Skeletal muscle cell (primary cell): ENCODE measurements at regions not wholly inside any gene's neighbourhood (a gene's known extent, or its start where the extent isn't known, plus 50 kb on each side); places are given as distances from the start of the nearest gene placed in this dataset.

ENCODE experiments used
- DNase-seq: peaks from one replicate; pipeline ENCODE4 v3.0.0-alpha.2; 2010; ENCODE audit warnings: low read depth
- H3K4me3 ChIP-seq: 2 replicates; pipeline ENCODE4 v1.5.1; 2011; ENCODE audit warnings: low read depth, mild to moderate bottlenecking, control low read depth, low read length, moderate library complexity

DNA sequence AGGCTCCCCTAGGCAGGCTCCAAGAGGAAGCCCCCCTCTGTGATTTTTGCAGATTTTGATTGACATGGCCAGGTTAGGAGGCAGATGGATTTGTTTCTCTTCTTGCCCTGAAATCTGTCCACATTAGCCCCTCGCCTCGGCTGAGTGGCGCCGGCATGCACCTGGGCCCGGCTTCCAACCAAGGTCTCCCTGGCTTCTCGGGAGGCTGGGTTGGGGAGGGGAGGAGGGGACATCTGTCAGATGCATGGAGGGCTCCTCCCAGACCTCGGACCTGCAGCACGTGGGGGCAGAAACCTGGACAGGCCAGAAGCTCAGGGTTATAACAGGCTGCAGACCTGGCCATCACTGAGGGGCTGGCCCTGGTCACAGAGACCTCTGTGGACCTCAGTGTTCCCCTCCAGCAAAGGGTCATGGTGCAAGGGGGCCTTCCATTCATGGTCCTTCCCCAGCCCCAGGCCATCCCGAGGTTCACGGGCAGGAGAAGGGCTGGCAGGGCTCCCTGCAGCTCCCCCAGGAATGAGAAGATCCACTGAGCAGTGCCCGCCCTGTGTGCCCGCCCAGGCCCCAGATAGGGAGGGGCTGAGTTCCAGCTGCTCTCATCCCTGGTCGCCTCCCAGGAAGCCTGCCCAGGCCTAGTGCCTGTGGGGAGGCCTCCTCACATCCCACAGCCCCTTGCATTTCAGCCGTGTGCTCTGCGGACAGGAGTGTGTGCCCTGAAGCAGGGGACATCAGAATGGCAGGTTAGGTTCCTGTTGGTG is 747.8 kb downstream of the BRD1 start:
- DNase-seq, result no peak
- no peak overlapping the region for H3K4me3 ChIP-seq

DNA sequence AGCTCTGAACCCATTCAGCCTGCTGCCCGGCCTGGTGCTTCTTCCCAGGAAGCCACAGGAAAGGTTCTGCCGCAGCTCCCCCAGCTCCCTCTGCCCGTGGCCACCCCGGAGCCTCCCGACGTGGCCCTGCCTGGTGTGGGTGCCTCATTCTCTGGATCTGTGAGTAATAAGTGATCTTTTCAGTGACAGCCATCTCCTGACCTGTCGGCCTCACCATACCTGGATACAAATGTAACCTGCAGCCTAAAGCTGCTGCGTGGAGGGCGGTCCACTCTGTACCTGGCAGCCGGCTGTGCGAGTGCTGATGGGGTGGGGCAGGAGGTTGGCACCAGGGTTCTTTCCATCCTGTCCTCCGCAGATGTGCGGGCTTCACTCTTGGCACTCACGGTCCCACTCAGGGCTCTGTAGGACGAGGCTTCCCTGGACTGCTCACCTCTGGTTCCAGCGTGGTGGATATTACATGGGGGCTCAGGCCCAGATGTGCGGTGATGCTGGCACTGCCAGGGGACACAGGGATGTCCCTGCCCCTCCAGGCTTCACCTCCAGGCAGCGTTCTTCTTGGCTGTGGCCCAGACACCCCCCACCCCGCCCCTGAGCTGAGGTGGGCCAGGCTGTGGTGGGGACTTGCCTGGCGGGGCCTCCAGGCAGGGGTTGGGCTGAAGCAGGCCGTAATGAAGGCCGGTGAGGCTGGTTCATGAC is 748.5 kb downstream of the BRD1 start:
- no peak overlapping the region for H3K4me3 ChIP-seq
- no peak for DNase-seq

DNA sequence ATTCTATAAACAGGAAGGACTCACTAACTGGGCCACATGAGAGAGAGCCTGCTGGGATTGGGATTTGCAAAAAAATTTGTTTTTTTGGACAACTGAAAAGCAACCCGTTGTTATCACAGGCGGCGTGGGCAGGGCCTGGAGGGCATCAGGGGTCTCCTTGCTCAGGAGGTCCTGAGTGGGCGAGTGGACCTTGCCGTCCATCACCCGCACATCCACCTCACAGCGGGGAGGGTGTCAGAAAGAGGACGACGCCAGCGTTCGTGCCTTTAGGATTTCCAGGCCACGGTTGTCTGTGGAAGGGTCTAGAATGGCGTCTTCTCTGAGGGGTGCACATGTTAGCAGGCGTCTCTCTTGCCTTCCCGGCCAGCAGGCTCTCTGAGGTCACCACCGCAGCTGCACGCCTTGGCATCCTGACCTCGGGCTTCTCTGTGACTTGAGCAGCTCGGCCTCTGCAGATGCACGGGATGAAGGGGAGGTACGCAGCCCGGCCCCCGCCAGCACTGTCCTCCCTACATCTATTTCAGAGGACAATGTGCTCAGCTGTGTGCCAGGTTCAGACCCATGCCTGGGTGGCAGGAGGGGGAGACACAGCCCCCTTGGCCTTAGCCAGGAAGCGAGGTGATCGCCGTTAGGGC is 749.5 kb downstream of the BRD1 start:
- no peak overlapping the region for H3K4me3 ChIP-seq
- no peak for DNase-seq

DNA sequence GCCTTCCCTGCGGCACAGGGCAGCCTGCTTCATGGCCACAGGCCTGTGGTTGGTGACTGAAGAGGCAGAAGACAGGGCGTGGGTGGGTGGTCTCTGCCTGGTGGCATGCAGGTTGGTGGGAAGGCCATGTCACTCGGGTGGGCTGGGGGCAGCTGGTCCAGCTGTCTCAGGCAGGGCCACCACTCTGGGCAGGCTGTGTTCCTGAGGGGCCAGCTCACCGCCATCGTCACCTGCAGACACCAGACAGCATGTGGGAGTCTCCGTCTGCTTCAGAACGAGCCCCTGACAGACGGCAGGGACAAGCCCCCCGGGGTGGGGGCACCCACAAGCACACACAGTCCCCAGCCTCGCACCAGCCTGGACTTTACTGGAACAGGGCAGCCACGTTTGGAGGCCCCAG is 750.1 kb downstream of the BRD1 start:
- H3K4me3 ChIP-seq, result no peak overlapping the region
- no peak for DNase-seq

DNA sequence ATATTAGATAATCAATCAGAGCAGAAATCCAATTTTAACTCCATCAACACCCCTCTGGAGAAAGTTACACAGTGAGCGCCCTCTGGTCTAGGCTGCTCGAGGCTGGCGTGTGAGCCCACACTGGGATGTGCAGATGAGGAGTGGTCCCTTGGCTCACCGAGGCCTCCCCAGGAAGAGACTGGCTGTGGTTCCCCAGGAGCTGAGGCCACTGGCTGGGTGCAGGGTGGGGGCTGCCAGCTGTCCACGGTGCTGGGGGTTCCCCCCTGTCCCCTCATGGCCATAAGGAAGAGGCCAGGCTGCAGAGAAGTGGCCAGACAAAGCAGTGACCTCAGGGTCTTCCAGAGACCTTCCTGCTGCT is 750.7 kb downstream of the BRD1 start:
- H3K4me3 ChIP-seq, result no peak overlapping the region
- no peak for DNase-seq

DNA sequence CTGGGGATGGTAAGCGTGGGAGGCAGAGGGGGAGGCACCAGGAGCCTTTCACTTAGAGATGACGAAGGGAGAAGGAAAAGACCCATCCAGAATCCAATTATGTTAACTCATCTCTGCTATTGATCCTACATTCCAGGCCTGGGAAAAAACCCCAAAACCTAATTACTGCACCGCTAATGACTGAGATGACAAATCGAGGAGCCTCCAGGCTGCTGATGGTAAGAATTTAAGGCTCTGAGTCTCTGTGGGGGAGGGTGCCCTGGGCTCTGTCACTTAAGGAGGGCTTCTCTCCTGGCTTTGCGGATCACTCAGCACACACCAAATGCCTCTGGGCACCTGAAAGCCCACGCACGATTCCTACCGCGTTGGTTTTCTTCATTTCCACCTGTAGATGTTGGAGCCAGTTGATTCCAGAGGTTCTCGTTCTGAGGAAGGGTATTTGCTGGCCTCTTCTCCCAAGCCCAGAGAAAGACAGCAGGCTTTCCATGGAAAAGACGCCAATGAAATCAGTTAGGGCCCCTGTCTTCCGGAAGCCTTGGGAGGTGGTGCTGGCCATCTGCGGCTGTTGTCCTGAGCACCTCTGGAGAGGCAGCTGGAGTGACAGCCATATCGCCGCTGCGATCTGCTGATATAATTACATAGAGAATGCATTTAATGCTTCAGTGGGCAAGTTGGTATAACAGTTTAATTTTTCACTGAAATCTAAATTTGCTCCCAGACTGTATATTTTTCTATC is 751.2 kb downstream of the BRD1 start:
- no peak overlapping the region for H3K4me3 ChIP-seq
- DNase-seq, result no peak

DNA sequence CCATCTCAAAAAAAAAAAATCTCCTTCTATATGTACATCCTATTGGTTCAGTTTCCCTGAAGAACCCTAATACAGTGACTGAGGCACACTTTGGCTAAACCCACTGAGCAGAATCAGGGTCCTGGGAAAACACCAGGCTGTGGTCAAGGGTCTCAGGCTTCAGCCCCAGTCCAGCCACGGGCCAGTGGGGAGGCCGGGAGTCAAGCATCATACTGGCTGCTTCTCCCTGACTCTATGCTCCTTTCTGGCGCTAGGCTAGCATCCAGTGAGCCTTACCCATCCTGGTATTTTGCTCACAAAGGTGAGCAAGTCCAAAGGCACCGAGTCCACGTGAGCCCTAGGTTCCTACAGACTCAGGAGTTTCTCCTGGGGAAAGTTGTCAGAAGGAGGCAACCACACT is 752.5 kb downstream of the BRD1 start:
- no peak overlapping the region for H3K4me3 ChIP-seq
- no peak for DNase-seq

DNA sequence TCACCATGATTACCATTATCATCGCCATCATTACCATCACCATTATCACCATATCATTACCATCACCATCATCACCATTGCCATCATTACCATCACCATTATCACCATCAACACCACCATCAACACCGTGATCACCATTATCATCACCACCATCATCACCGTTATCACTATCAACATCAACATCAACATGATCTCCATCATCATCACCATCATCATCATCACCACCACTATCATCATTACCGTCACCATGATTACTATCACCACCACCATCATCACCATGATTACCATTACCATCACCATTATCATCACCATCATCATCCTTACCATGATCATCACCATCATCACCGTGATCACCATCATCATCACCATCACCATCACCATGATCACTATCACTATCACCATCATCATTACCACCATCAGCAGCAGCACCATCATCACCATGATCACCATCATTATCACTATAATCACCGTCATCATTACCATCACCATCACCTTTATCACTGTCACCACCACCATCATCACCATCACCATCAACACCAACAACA is 753.7 kb downstream of the BRD1 start:
- no peak overlapping the region for H3K4me3 ChIP-seq
- no peak for DNase-seq

DNA sequence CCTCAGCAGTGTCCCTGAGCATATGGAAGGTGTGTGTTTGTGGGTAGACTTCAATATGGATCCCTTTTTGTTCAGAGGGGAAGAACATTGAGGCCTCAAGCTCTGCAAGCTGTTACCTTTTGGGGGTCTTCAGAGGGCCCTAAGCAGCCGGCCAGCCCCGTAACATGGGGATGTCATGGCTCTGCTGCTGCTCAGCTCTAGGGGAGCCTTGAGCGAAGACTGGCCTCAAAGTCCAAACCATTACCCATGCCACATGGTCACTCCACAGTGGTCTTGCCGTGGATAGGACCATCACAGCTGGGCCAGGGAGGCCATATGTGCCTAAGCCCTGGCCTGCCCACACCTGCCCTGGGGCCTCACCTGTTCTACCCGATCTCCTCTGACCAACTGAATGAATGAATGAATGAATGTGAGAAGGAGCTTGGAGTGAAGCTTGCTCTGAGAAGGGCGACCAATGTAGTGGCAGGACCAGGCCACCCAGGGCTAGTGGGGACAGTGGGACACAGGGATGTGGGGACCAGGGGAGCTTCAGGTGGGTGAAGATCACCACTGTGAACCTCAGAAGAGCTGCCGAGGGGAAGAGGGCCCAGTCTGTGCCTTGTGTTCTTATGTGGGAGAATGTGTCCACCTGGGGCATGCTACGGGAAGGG is 754.6 kb downstream of the BRD1 start:
- no peak for DNase-seq
- H3K4me3 ChIP-seq, result no peak overlapping the region

DNA sequence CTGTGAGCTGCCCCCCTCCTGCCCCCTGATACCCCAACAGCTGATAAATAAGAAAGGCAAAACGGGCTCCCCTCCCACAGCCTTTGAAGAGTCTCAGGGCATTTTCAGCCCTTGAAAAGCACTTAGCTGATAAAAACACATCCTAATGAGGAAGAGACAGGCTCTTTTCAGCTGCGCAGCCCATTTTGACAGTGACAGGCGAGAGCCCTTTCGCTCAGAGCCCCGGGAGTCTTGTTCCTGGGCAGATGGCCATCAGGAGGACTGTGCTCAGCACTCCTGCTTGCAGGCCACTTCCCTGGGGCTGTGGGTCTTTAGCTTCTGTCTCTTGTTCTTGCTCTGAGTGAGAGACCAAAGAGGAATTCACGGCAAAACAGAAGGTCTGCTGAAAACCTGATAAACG is 757.2 kb downstream of the BRD1 start:
- H3K4me3 ChIP-seq, result no peak overlapping the region
- no peak for DNase-seq

DNA sequence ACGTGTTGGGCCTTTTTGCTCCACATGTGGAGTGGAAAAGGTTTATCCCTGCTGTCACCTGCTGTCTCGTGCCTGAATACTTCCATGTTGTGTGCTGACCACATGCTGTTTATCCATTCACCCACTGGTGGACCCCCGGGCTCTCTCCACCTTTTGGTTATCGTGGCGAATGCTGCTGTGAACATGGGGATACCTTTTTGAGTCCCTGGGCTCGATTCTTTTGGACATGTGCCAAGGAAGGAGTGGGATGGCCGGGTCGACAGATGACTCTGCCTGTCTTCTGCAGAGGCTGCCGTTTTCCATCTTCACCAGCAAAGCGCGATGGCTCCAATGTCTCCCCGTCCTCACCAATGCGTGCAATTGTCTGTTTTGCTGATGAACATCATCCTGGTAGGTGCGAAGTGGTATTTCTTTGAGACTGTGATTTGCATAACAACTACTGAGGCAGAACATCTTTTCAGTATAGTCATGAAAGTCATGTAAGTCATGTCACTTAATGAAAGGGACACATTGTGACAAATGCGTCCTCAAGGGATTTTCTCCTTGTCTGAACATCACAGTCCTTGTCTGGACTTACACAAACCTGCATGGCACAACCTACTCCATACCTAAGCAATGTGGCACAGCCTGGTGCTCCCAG is 758.7 kb downstream of the BRD1 start:
- no peak for DNase-seq
- no peak overlapping the region for H3K4me3 ChIP-seq

DNA sequence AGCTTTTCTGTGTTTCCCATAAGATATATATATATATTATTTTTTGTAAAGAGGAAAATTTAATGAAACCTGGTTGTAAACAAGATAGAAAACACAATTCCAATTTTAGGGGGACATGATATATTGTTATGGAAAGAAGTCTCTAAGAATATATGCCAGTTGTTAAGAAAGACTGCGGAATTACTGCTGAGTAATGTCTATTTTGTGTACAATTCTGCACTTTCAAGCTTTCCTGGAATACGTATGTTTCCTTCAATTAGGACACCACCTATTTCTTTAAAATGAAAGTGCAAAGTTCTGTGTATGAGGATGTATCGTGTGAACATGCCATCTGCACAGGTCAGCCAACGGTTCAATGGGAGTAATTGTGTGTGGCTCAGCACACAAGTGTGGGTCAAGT is 760.2 kb downstream of the BRD1 start:
- no peak for DNase-seq
- H3K4me3 ChIP-seq, result no peak overlapping the region

DNA sequence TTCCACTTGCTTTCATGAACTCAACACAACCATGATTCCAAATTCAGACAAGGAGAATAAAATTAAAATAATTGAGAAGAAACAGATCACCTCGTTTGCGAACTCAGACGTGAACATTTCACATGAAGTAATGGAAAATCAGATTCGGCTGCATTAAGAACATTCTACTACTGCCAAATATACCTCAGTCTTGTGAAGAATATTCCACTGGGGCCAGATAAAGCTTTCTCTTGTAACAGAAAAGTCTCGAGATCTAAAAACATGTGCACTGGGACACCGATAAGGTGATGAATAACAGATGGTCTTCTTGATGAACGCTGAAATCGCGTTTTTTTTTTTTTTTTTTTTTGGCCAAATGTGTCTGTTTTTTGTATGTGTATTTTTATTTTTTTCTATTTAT is 761.1 kb downstream of the BRD1 start:
- H3K4me3 ChIP-seq, result no peak overlapping the region
- no peak for DNase-seq

DNA sequence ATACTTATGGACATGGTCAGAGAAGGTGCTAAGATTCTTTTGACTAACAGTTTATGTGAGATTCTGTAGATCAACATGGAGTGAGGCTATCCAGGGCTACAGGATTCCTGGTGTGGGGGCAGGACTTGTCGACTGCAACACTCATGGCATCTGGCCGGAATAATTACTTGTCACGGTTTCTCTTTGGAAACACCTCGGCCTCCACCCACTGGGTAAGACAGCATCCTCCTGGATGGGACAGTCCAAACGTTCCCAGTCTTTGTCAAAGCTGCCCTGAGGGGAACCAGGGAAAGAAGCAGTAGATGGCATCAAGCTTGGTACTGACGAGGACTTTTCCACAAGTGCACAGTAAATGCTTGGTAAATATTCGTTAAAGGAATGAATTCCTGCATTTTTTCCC is 762.8 kb downstream of the BRD1 start:
- no peak for DNase-seq
- H3K4me3 ChIP-seq, result no peak overlapping the region

DNA sequence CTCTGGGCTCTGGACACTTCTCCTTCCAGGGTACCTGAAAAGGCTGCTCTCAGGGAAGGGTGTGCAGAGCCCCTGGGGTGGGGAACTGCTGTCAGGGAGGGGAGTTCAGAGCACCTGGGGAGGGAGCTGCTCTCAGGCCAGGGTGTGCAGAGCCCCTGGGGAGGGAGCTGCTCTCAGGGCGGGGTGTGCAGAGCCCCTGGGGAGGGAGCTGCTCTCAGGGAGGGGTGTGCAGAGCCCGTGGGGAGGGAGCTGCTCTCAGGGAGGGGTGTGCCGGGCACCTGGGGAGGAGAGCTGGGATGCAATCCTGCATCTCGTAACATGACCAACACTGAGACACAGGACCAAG is 764.2 kb downstream of the BRD1 start:
- DNase-seq, result no peak
- H3K4me3 ChIP-seq, result no peak overlapping the region

DNA sequence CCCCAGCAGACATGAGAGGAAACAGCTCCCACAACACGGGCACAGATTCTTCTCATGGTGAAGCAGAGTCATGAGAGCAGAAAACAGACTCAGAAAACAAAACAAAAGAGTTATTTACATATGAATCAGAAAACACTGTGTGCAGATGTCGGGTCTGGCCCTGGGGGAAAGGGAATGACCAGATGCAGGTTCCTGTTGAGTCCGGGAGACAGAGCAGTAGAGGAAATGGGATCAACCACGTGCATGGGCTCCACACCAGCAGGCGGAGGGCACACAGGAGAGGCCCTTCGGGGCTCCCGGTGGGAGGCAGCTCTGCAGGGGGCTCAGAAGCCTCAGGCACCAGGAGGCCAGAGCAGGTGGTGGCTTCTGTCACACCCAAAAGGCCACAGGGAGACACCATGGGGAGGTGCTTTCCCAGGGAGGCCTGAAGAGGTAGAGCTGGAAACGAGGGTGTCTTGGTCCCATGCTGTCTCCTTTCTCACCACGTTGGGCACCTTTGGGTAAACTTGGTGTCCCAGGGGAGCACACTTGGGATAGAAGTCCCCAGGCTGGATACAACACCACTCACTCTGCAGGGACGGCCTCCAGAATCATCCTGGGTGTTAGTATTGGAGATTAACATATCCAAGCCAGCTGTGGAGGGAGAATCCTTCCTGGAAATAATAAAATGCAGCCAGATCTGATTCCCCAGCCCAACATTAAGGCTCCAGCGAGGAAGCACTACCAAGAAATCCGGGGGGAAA is 764.7 kb downstream of the BRD1 start:
- no peak for DNase-seq
- no peak overlapping the region for H3K4me3 ChIP-seq

DNA sequence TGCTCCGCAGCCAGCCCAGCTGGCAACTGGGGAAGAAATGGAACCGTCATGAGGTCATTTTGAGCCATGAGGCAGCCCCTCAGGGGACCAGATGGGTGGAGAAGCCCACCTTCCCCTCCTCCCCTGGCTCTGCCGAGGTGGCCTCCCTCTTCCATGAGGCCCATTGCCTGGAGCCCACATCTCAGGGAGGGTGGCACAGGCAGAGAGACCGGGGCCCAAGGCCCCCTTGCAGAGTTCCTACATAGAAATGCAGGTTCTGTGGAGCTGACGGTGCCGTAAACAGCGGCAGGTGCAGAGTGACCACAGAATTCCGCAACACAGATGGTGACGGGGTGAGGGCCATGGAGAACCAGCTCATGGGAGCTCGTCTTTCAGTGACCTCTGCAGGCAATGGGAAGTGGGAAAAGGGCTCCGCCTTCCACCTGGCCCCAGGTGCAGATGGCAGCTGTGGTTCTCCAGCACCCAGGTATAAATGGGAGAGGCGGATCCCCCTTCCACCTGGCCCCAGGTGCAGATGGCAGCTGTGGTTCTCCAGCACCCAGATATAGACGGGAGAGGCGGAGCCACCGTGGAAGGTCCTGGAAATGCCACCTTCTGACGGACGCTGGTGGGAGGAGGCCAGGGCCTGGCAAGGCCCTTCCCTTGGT is 765.4 kb downstream of the BRD1 start:
- DNase-seq, result no peak
- H3K4me3 ChIP-seq, result no peak overlapping the region

DNA sequence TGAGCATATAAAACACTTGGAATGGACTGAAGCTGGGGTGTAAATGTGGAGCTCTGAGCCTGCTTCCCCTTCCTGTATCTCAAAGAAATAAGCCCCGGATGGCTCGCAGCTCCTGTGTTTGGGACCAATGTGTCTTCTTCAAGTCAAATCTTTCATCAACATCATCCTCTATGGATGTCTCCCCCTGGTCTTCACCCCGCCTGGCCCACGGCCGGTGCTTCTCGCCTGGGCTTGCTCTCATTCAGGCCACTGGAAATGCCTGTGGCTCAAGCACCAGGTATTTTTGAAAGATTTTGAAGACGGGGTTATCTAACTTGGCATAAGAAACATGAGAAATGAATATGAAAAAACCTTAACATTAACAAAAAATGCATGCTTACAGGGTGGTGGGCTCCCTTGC is 769.8 kb downstream of the BRD1 start:
- no peak overlapping the region for H3K4me3 ChIP-seq
- no peak for DNase-seq
